GM06990 (cell line): ENCODE measurements at regions not wholly inside any gene's neighbourhood (a gene's known extent, or its start where the extent isn't known, plus 50 kb on each side); places are given as distances from the start of the nearest gene placed in this dataset.

Experiments used
- DNase-seq: peaks from one replicate; pipeline ENCODE4 v3.0.0-alpha.2; 2011; ENCODE audit not compliant: insufficient read length; ENCODE audit errors: extremely low read depth
- H3K27me3 ChIP-seq: replicated peaks from 2 replicates; pipeline ENCODE4 v1.6.0; 2011; ENCODE audit warnings: low read length; ENCODE audit not compliant: control insufficient read depth, insufficient read depth
- H3K36me3 ChIP-seq: 2 replicates; pipeline ENCODE4 v1.5.1; 2011; ENCODE audit warnings: low read length; ENCODE audit not compliant: control insufficient read depth, insufficient read depth
- H3K4me3 ChIP-seq: replicated peaks from 2 replicates; pipeline ENCODE4 v1.5.1; 2011; ENCODE audit warnings: low read depth, mild to moderate bottlenecking, control low read depth, low read length
- CTCF ChIP-seq: IDR thresholded peaks from 2 replicates; pipeline ENCODE4 v1.5.1; 2011; ENCODE audit warnings: low read length, control low read depth, mild to moderate bottlenecking, inconsistent platforms; ENCODE audit not compliant: insufficient read depth, poor library complexity, severe bottlenecking

- no peak overlapping the region for H3K4me3 ChIP-seq
- TF ChIP-seq CTCF: no peak
- no peak for DNase-seq
- H3K27me3 ChIP-seq: no peaks in the 10 kb centered on the region
- no peaks in the 10 kb centered on the region for H3K36me3 ChIP-seq
These were observed 79.0 kb downstream of the LBH start for GRCh38 chr2:30310371-30310770.

DNA sequence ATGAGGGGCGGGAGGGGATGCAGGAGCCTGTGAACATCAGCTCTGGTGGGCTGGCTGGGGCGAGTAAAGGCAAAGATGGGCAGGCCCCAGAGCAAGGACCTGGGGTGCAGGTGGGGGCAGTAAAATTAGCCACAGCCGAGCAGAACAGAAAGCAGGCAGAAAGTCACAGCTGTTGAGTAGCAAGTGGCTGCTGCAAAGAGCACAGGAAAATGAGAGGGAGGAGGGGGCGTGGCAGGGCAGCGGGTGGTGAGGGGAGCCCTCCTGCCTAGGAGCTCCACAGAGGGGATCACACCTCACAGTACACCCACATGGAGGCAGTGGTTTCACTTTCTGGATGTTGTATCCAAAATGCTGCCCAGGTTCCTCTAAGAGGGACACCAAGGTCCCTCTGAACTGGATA is 79.6 kb downstream of the LBH start:
- DNase-seq: peak; percentile 65
- Histone ChIP-seq H3K27me3 (no peaks in the 10 kb centered on the region), H3K36me3 (no peaks in the 10 kb centered on the region), H3K4me3 (no peak overlapping the region)
- TF ChIP-seq CTCF: no peak

DNA sequence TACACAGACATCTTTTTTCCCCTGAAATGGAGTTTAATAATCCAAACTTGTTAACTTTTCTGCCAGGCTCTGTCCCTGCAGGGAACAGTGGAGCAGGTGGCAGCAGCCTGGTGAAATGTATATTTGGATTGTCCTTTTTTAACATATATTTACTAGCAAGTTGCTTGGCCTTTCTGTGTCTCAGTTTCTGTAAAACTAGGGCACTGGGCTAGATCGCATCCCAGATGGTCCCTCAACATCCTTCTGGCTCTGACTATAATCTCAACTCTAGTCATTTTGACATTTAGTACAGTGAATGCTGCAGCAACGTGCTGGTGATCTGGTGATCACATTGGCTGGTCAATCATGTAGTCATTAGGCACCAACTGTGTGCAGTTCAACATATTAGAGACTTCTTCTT is 80.4 kb downstream of the LBH start:
- Histone ChIP-seq H3K36me3 (no peaks in the 10 kb centered on the region), H3K4me3 (no peak overlapping the region), H3K27me3 (no peaks in the 10 kb centered on the region)
- TF ChIP-seq CTCF: no peak
- no peak for DNase-seq

- no peak for DNase-seq
- Histone ChIP-seq H3K36me3 (no peaks in the 10 kb centered on the region), H3K4me3 (no peak overlapping the region), H3K27me3 (no peaks in the 10 kb centered on the region)
- no peak for TF ChIP-seq CTCF
These were observed 81.6 kb downstream of the LBH start for GRCh38 chr2:30312916-30313315.

GRCh38 chr2:30314981-30315380 is 83.6 kb downstream of the LBH start:
- H3K4me3 ChIP-seq: no peak overlapping the region
- no peaks in the 10 kb centered on the region for H3K36me3 ChIP-seq
- no peaks in the 10 kb centered on the region for H3K27me3 ChIP-seq
- no peak for DNase-seq
- no peak for TF ChIP-seq CTCF

- DNase-seq: no peak
- H3K4me3 ChIP-seq: no peak overlapping the region
- no peaks in the 10 kb centered on the region for H3K36me3 ChIP-seq
- TF ChIP-seq CTCF: no peak
- H3K27me3 ChIP-seq: no peaks in the 10 kb centered on the region
These were observed 84.2 kb downstream of the LBH start for GRCh38 chr2:30315391-30316063.
